ENCODE measurements at regions not wholly inside any gene's neighbourhood (a gene's known extent, or its start where the extent isn't known, plus 50 kb on each side); places are given as distances from the start of the nearest gene placed in this dataset.

- no peak for DNase-seq
Measured at GRCh38 chr16:56140645-56141044, 50.6 kb upstream of the GNAO1 start.

GRCh38 chr16:56137269-56137668 lies 54.0 kb upstream of the GNAO1 start:
- no peaks in the 10 kb centered on the region for H3K36me3 ChIP-seq
- no peak overlapping the region for H3K27ac ChIP-seq
- H3K4me1 ChIP-seq, result no peaks in the 10 kb centered on the region
- DNase-seq, result no peak
- no peaks in the 10 kb centered on the region for H3K27me3 ChIP-seq
- no peaks in the 10 kb centered on the region for H3K9me3 ChIP-seq (replicated peaks)
- H3K4me3 ChIP-seq, result no peak overlapping the region

More at GRCh38 chr16:56140645-56141044, 50.6 kb upstream of the GNAO1 start:
- Histone ChIP-seq H3K27me3 (no peaks in the 10 kb centered on the region), H3K36me3 (no peaks in the 10 kb centered on the region), H3K4me3 (no peak overlapping the region), H3K4me1 (no peaks in the 10 kb centered on the region), H3K9me3 (replicated peaks) (no peaks in the 10 kb centered on the region), H3K27ac (no peak overlapping the region)

DNA sequence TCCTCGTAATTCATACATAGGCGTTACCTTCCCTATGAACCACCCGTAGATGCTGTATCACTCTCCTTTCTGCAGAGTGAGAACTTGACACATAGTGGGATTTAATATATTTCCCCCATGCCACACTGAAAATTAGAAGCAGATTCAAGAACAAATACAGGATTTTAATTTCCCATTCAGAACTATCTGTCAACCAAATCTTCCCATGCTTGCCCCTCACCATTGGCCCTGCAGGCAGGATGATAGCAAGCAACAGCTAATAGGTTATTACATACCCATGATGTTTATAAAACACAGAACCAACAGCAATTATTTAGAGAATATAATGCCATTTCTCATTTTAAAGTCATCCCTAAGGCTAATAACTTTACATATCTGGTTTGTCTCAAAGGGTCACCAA lies 55.0 kb upstream of the GNAO1 start:
- H3K9me3 ChIP-seq (replicated peaks), result no peaks in the 10 kb centered on the region
- H3K27ac ChIP-seq, result no peak overlapping the region
- no peak overlapping the region for H3K4me3 ChIP-seq
- DNase-seq, result no peak
- H3K27me3 ChIP-seq, result no peaks in the 10 kb centered on the region
- H3K4me1 ChIP-seq, result no peaks in the 10 kb centered on the region
- no peaks in the 10 kb centered on the region for H3K36me3 ChIP-seq

DNA sequence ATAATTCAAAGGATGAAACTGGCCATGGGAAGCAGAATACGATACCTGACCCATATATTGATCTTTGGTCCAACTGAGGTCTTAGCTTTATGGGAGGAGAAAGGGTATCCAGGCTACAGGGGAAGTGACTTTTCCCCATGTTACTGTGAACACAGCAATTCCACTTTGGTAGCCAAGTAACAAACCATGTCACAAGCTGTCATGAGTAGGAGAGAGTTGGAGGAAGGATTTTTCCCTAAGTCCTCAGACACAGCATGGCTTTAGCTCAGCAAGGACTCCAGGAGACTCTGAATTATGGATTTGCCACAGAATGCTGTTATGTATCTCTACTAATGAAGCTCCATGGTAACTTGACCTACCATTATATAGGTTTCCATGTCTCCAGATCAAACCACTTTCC lies 56.5 kb upstream of the GNAO1 start:
- Histone ChIP-seq H3K4me3 (no peak overlapping the region), H3K4me1 (no peaks in the 10 kb centered on the region), H3K36me3 (no peaks in the 10 kb centered on the region), H3K27ac (no peak overlapping the region), H3K9me3 (replicated peaks) (no peaks in the 10 kb centered on the region), H3K27me3 (no peaks in the 10 kb centered on the region)
- DNase-seq, result no peak

DNA sequence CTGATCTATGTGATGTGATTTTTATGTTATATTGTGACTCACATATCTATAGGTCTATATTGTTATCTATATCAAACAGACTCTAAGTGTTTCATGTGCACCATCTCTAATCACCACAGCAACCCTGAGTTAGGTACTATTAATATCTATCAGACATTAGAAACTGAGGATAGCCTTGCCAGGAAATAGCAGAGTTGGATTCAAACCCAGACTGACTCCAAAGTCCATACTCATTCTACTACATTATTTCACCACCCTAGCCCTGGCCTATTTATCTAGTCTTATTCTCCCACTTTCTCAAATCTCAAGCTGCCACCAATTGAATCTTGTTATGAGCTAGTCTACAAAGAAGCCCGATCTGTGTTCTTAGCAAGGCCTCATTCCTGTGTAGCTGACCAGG lies 65.4 kb upstream of the GNAO1 start:
- H3K27ac ChIP-seq, result no peak overlapping the region

DNA sequence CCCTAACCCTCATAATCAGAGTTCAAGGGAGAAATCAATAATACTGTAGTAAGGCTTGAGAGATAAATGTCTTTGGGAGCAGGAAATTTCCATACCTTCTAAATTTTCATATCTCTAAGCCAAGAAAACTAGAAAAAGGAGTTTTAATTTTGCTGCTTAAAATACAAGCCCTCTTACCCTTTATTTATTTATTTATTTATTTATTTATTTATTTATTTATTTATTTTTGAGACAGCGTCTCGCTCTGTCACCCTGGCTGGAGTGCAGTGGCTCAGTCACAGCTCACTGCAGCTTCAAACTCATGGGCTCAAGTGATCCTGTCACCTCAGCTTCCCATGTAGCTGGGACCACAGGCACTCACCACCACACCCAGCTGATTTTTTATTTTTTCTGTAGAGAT lies 69.0 kb upstream of the GNAO1 start:
- no peaks in the 10 kb centered on the region for H3K36me3 ChIP-seq
- H3K4me3 ChIP-seq, result no peak overlapping the region
- no peaks in the 10 kb centered on the region for H3K9me3 ChIP-seq (replicated peaks)
- 0 out of 2 replicates have a peak, but pooled peaks cover 3% of the 10 kb centered on the region for H3K27me3 ChIP-seq
- DNase-seq, result no peak
- H3K4me1 ChIP-seq, result no peaks in the 10 kb centered on the region
- H3K27ac ChIP-seq, result no peak overlapping the region

More for the DNA sequence above, 65.4 kb upstream of the GNAO1 start:
- H3K4me3 ChIP-seq, result no peak overlapping the region
- no peaks in the 10 kb centered on the region for H3K4me1 ChIP-seq
- H3K36me3 ChIP-seq, result no peaks in the 10 kb centered on the region
- no peaks in the 10 kb centered on the region for H3K9me3 ChIP-seq (replicated peaks)
- 0 out of 2 replicates have a peak, but pooled peaks cover 3% of the 10 kb centered on the region for H3K27me3 ChIP-seq
- no peak for DNase-seq

DNA sequence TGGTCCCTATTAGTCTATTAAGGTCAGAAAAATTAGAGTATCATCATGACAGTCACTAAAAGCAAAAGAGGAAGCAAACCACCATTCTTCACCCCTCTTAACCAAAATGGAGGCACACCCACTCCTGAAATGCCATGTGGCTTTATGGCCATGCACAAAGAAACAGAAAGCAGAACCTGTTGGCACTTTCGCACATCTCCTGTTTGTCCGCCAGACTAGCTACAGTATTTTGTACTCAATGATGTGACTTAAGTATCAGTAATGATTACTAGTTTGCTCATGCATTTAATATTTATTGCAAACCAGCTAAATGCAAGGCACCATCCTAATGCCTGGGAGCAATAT lies 70.2 kb upstream of the GNAO1 start:
- H3K36me3 ChIP-seq, result no peaks in the 10 kb centered on the region
- H3K9me3 ChIP-seq (replicated peaks), result no peaks in the 10 kb centered on the region
- no peaks in the 10 kb centered on the region for H3K4me1 ChIP-seq
- no peak for DNase-seq
- no peak overlapping the region for H3K27ac ChIP-seq
- H3K4me3 ChIP-seq, result no peak overlapping the region
- 0 out of 2 replicates have a peak, but pooled peaks cover 3% of the 10 kb centered on the region for H3K27me3 ChIP-seq

DNA sequence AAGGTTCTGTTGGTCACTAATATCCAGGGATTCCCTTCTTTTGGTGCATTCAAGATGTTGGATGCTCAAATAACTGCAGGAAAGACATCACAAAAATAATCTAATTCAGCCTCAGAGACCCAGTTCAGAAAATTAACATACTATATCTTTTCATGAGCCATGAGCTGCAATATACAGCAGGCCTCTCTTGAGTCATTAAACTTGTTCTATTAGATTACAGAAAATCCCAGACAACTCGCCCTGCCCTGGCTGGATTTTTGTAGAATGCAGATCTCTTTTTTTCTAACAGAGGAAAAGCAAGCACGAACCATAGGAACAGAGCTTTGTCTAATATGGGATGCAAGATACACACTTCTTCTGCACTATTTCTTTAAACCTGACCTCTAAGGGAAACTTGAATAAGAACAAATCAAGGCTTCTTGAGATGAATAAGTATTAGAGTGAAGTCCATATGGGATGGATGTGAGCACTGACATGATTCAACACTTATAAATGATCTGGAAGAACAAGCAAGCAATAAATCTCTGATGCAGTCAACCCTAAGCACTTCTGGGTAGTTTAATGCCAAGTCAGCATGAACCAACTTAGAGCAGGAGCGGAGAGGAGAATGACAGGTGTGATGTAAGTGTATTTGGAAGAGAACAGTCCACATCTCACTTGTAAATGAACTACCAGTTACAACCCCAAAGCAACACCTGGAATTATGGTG lies 70.7 kb upstream of the GNAO1 start:
- DNase-seq, result no peak
- no peaks in the 10 kb centered on the region for H3K36me3 ChIP-seq
- no peak overlapping the region for H3K27ac ChIP-seq
- no peaks in the 10 kb centered on the region for H3K4me1 ChIP-seq
- 0 out of 2 replicates have a peak, but pooled peaks cover 3% of the 10 kb centered on the region for H3K27me3 ChIP-seq
- H3K9me3 ChIP-seq (replicated peaks), result no peaks in the 10 kb centered on the region
- H3K4me3 ChIP-seq, result no peak overlapping the region

- Histone ChIP-seq H3K27me3 (0 out of 2 replicates have a peak, but pooled peaks cover 3% of the 10 kb centered on the region), H3K36me3 (no peaks in the 10 kb centered on the region), H3K4me1 (no peaks in the 10 kb centered on the region), H3K4me3 (no peak overlapping the region), H3K27ac (no peak overlapping the region), H3K9me3 (replicated peaks) (no peaks in the 10 kb centered on the region)
- DNase-seq, result no peak
Measured at GRCh38 chr16:56119133-56119532, 72.2 kb upstream of the GNAO1 start.

DNA sequence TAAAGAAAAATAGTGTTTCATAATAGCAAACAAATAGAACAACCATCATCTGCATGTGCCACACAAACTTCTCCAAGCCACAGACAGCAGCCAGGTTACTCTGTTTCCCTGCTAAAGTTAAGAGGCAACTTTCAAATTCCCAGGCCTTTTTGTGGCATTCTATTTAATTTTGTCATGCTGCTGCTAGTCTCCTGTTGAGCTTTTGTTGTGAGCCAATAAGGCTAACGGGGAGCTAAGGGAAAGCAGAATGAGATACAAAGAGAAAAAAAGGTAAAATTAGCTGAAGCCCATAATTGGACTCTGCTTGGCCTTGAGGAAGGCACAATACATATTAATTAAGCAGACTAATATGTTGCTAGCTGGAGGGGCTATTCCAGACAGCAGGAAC lies 74.7 kb upstream of the GNAO1 start:
- Histone ChIP-seq H3K36me3 (no peaks in the 10 kb centered on the region), H3K9me3 (replicated peaks) (no peaks in the 10 kb centered on the region), H3K4me1 (no peaks in the 10 kb centered on the region), H3K27ac (no peak overlapping the region), H3K4me3 (no peak overlapping the region), H3K27me3 (no peaks in the 10 kb centered on the region)
- no peak for DNase-seq

GRCh38 chr16:56115817-56116576 lies 75.3 kb upstream of the GNAO1 start:
- Histone ChIP-seq H3K27me3 (no peaks in the 10 kb centered on the region), H3K27ac (no peak overlapping the region), H3K4me1 (no peaks in the 10 kb centered on the region), H3K36me3 (no peaks in the 10 kb centered on the region), H3K4me3 (no peak overlapping the region), H3K9me3 (replicated peaks) (no peaks in the 10 kb centered on the region)
- no peak for DNase-seq

DNA sequence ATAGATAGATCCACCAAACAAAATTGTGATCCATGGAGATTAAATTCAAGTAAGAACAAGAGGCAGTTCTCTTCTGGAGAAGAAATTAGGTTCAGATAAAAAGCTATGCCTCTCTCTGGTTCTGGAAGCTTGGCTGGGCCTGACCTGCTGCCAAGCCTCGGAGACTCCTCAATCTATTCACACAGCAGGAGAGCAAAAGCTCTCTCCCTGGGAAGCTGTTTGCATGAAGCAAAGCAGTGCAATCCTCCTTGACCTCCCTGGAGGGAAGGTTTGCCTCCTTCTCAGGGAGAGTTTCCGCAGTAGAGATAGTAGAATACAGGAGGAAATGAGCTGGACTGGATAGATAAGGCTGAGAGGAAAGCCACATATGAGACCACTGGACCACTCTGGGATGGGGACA lies 78.1 kb upstream of the GNAO1 start:
- Histone ChIP-seq H3K9me3 (replicated peaks) (no peaks in the 10 kb centered on the region), H3K36me3 (no peaks in the 10 kb centered on the region), H3K4me1 (no peaks in the 10 kb centered on the region), H3K27ac (no peak overlapping the region), H3K4me3 (no peak overlapping the region), H3K27me3 (no peaks in the 10 kb centered on the region)
- no peak for DNase-seq

DNA sequence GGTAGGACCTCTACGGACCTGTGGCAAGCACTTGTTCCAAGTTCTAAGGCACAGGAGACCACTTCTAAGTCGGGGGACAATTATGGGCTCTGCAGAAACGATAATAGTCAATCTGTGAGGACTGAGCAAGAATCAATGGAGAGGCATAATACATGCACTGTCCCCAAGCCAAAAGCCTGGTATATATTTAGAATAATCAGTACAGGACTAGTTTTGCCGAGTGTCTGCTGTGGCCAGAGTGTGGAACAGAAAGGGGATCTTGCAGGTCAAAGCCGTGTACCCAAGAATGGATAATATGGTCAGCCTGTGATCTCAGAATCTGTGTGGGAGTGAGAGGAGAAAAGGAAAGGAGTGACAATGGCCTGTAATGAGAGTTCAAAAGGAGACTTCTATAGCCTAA lies 80.2 kb upstream of the GNAO1 start:
- no peaks in the 10 kb centered on the region for H3K9me3 ChIP-seq (replicated peaks)
- no peaks in the 10 kb centered on the region for H3K27me3 ChIP-seq
- no peak for DNase-seq
- no peak overlapping the region for H3K4me3 ChIP-seq
- H3K4me1 ChIP-seq, result no peaks in the 10 kb centered on the region
- no peaks in the 10 kb centered on the region for H3K36me3 ChIP-seq
- no peak overlapping the region for H3K27ac ChIP-seq

- no peaks in the 10 kb centered on the region for H3K9me3 ChIP-seq (replicated peaks)
- no peaks in the 10 kb centered on the region for H3K4me1 ChIP-seq
- H3K36me3 ChIP-seq, result no peaks in the 10 kb centered on the region
- no peak overlapping the region for H3K4me3 ChIP-seq
- H3K27me3 ChIP-seq, result no peaks in the 10 kb centered on the region
- H3K27ac ChIP-seq, result no peak overlapping the region
- no peak for DNase-seq
Measured at GRCh38 chr16:56109994-56110393, 81.3 kb upstream of the GNAO1 start.

GRCh38 chr16:56109205-56109604 lies 82.1 kb upstream of the GNAO1 start:
- Histone ChIP-seq H3K27me3 (no peaks in the 10 kb centered on the region), H3K4me3 (no peak overlapping the region), H3K9me3 (replicated peaks) (no peaks in the 10 kb centered on the region), H3K27ac (no peak overlapping the region), H3K4me1 (no peaks in the 10 kb centered on the region), H3K36me3 (no peaks in the 10 kb centered on the region)
- DNase-seq, result no peak

DNA sequence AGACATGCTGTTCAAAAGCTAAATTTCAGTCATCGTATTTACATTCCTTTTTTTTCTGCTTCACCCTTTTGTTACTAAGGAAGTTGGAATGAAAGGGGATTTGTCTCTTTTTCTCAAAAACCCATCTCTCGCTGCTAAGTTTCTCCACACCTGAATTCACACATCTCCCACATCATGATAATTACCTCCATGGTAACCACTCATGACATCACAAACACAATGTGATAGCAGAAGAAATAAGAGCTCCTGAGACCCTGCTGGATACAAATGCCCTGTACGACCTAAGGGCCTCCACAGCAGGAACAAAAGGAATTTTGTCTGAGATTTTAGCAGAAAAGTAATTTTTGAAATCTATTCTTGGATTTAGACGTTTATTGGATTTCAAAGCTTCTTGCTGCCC lies 82.6 kb upstream of the GNAO1 start:
- no peaks in the 10 kb centered on the region for H3K36me3 ChIP-seq
- no peaks in the 10 kb centered on the region for H3K27me3 ChIP-seq
- DNase-seq, result no peak
- no peaks in the 10 kb centered on the region for H3K9me3 ChIP-seq (replicated peaks)
- H3K27ac ChIP-seq, result no peak overlapping the region
- H3K4me3 ChIP-seq, result no peak overlapping the region
- no peaks in the 10 kb centered on the region for H3K4me1 ChIP-seq

Data from SJCRH30 (cell line).